ENCODE measurements at regions not wholly inside any gene's neighbourhood (a gene's known extent, or its start where the extent isn't known, plus 50 kb on each side); places are given as distances from the start of the nearest gene placed in this dataset.

GRCh38 chr5:173760461-173761177, 127.5 kb upstream of the CPEB4 start:
- H3K36me3 ChIP-seq, result no peaks in the 10 kb centered on the region
- no peak overlapping the region for H3K4me3 ChIP-seq
- ATAC-seq (ENCODE audit: low FRiP score in 2 of 2) (no peak), DNase-seq (no peak)
- no peak for TF ChIP-seq POLR2AphosphoS5 (IDR thresholded peaks at IDR 0.05)
- 86 to 95% methylated on average over 5 of the region's 5 CpGs for whole genome bisulfite sequencing, 2 donors
- no peaks in the 10 kb centered on the region for H3K9me3 ChIP-seq
- H3K27ac ChIP-seq, result no peak overlapping the region
- peaks cover 14 to 28% (median 23%) of the 10 kb centered on the region in 4 donors for H3K4me1 ChIP-seq
- H3K27me3 ChIP-seq, result no peaks in the 10 kb centered on the region

DNA sequence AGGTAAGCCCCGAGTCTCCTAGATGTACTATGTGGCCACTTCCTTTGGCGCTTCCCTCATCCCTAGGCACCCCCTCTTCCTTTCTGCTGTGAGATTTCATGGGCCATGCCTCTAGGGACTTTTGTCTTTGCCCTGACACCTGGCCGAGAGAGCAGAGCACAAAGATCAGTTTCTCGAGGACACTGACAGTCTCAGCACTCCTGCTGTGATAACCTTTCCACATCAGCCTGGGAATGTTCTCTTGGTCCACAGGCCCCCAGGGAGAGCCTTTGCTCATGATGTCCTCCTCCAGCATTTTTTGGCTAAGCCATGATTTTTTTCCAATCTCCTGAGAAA, 127.0 kb upstream of the CPEB4 start:
- Histone ChIP-seq H3K4me1 (peaks cover 19 to 32% (median 26%) of the 10 kb centered on the region in 4 donors), H3K27ac (no peak overlapping the region), H3K36me3 (no peaks in the 10 kb centered on the region), H3K27me3 (no peaks in the 10 kb centered on the region), H3K4me3 (no peak overlapping the region), H3K9me3 (no peaks in the 10 kb centered on the region)
- TF ChIP-seq, protein P1, sequence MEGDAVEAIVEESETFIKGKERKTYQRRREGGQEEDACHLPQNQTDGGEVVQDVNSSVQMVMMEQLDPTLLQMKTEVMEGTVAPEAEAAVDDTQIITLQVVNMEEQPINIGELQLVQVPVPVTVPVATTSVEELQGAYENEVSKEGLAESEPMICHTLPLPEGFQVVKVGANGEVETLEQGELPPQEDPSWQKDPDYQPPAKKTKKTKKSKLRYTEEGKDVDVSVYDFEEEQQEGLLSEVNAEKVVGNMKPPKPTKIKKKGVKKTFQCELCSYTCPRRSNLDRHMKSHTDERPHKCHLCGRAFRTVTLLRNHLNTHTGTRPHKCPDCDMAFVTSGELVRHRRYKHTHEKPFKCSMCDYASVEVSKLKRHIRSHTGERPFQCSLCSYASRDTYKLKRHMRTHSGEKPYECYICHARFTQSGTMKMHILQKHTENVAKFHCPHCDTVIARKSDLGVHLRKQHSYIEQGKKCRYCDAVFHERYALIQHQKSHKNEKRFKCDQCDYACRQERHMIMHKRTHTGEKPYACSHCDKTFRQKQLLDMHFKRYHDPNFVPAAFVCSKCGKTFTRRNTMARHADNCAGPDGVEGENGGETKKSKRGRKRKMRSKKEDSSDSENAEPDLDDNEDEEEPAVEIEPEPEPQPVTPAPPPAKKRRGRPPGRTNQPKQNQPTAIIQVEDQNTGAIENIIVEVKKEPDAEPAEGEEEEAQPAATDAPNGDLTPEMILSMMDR (IDR thresholded peaks at IDR 0.05), result no peak
- TF ChIP-seq POLR2A (IDR thresholded peaks at IDR 0.05) (no peak), POLR2AphosphoS5 (IDR thresholded peaks at IDR 0.05) (no peak), EP300 (IDR thresholded peaks at IDR 0.05) (no peak)
- WGBS, 2 donors, result 82 to 85% methylated on average over 4 of the region's 4 CpGs
- DNase-seq, result no peak
- ATAC-seq (ENCODE audit: low FRiP score in 2 of 2), result no peak

DNA sequence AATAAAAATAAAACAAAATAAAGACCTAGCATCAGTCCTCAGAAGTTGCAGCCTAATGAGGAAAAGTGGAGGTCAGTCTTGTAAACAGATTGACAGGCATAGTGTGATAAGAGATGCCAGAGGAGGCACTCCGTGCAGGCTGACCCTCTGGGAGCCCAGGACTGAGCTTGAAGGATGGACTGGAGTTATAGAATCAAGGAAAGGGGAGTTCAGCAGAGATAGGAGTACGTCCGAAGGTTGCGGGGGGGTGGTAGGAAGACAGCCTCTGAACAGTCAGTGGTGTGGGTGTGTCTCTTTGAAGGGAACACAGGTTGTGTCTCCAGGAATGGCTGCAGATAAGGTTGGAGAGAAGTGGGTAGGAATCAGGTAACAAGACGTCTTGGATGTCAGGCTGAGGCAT, 126.1 kb upstream of the CPEB4 start:
- Histone ChIP-seq H3K36me3 (no peaks in the 10 kb centered on the region), H3K4me1 (peaks cover 26 to 41% (median 28%) of the 10 kb centered on the region in 4 donors), H3K27me3 (no peaks in the 10 kb centered on the region), H3K4me3 (no peak overlapping the region), H3K27ac (no peak overlapping the region), H3K9me3 (no peaks in the 10 kb centered on the region)
- WGBS, 2 donors, result 76% methylated on average over 5 of the region's 5 CpGs
- ATAC-seq (ENCODE audit: low FRiP score in 2 of 2) (no peak), DNase-seq (no peak)
- TF ChIP-seq, protein P1 (IDR thresholded peaks at IDR 0.05), result no peak
- TF ChIP-seq POLR2A (IDR thresholded peaks at IDR 0.05), result no peak
- no peak for TF ChIP-seq POLR2AphosphoS5 (IDR thresholded peaks at IDR 0.05)
- TF ChIP-seq EP300 (IDR thresholded peaks at IDR 0.05), result no peak

- Histone ChIP-seq H3K4me1 (peaks cover 21 to 42% (median 29%) of the 10 kb centered on the region in 4 donors), H3K27ac (no peak overlapping the region), H3K36me3 (no peaks in the 10 kb centered on the region), H3K9me3 (no peaks in the 10 kb centered on the region), H3K4me3 (no peak overlapping the region), H3K27me3 (no peaks in the 10 kb centered on the region)
- no peak for TF ChIP-seq POLR2AphosphoS5 (IDR thresholded peaks at IDR 0.05)
- TF ChIP-seq, protein P1 (IDR thresholded peaks at IDR 0.05), result no peak
- TF ChIP-seq POLR2A (IDR thresholded peaks at IDR 0.05), result no peak
- TF ChIP-seq EP300 (IDR thresholded peaks at IDR 0.05), result no peak
- WGBS, 2 donors, result 48 to 60% methylated on average over 7 of the region's 7 CpGs
- DNase-seq (no peak), ATAC-seq (ENCODE audit: low FRiP score in 2 of 2) (no peak)
Measured at GRCh38 chr5:173762930-173763329, 125.2 kb upstream of the CPEB4 start.

GRCh38 chr5:173763410-173763809, 124.7 kb upstream of the CPEB4 start:
- DNase-seq (no peak), ATAC-seq (ENCODE audit: low FRiP score in 2 of 2) (no peak)
- H3K4me1 ChIP-seq, result peaks cover 18 to 42% (median 27%) of the 10 kb centered on the region in 4 donors
- 84 to 86% methylated on average over 8 of the region's 8 CpGs for WGBS, 2 donors
- H3K27me3 ChIP-seq, result no peaks in the 10 kb centered on the region
- no peaks in the 10 kb centered on the region for H3K9me3 ChIP-seq
- no peak overlapping the region for H3K27ac ChIP-seq
- no peak for TF ChIP-seq POLR2AphosphoS5 (IDR thresholded peaks at IDR 0.05)
- TF ChIP-seq, protein P1 (IDR thresholded peaks at IDR 0.05), result no peak
- no peak for TF ChIP-seq EP300 (IDR thresholded peaks at IDR 0.05)
- TF ChIP-seq POLR2A (IDR thresholded peaks at IDR 0.05), result no peak
- H3K4me3 ChIP-seq, result no peak overlapping the region
- no peaks in the 10 kb centered on the region for H3K36me3 ChIP-seq

All from upper lobe of left lung (tissue), 6 donors.